NCI-H1694 (cell line): ENCODE measurements at regions not wholly inside any gene's neighbourhood (a gene's known extent, or its start where the extent isn't known, plus 50 kb on each side); places are given as distances from the start of the nearest gene placed in this dataset.
"Not testable (repeated sequence)": the region's sequence is repeated elsewhere in the genome, so short reads cannot be mapped to it uniquely, and the experiment has no call there.

Experiments
- DNase-seq: peaks from one replicate; lab custom pipeline; 2025; lab: John Stamatoyannopoulos, UW

DNA sequence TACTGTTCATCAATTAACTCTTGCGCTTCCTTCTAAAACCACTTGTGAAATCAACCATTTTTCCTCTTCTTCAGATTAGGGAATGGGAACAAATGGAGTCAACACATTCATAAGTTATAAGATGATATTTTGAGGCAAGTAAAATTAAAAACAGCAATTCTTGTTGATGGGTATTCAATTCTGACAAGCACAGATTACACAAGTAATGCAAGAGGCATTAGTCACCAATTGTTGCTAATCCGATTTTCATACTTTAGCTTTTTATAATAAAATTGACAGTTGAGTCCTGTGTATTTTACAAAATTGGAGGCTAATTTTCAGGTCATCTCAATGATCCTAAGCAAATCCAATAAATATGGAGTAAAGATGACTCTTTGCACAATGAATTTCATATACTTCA lies 918.4 kb upstream of the SOX9 start:
- no peak for DNase-seq

DNA sequence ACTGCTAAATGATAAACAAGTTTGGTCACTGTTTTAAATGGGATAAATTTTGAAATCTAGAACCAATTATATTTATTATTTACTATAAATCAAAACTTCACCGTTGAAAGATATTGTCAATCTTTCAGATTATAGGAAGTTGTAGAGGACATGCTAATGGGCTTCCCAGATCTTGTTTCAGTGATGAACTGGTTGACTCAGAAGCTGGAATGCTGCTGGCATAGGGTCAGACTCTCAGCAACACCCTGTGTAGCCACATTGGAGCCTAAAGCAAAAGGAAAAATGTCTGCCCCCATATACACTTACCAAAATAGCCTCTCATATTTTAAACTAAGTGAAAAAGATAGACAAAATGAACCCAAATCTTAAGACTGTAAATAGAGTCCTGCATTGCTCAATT lies 916.9 kb upstream of the SOX9 start:
- DNase-seq, result no peak

DNA sequence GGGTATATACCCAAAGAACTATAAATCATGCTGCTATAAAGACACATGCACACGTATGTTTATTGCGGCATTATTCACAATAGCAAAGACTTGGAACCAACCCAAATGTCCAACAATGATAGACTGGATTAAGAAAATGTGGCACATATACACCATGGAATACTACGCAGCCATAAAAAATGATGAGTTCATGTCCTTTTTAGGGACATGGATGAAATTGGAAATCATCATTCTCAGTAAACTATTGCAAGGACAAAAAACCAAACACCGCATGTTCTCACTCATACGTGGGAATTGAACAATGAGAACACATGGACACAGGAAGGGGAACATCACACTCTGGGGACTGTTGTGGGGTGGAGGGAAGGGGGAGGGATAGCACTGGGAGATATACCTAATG lies 914.9 kb upstream of the SOX9 start:
- not testable (repeated sequence) for DNase-seq

DNA sequence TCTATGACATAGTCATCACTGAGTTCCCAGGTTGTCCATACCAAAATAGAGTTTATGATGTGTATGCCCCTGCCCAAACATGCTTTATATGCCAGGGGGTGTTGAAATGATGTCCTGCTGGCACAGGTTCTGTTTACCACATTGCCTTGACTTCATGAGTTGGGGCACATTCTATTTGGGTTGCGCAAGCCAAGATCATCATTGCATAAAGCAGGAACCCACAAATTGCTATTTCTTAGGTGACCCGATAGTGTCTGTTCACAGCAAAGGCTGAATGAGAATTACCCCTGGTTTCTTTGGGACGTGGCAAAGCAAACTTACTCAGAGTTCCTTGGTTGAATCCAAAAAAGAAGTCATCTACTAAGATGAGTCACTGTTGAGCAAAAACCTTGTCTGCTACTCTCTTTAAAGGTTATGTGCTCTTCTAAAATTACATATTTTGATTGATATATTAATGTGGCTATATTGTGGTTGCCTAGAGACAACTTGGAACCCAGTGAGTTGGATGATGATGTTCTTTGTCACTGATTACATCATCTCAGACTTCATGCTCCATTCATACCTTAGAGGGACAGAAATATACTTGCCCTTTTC lies 912.6 kb upstream of the SOX9 start:
- DNase-seq, result no peak

DNA sequence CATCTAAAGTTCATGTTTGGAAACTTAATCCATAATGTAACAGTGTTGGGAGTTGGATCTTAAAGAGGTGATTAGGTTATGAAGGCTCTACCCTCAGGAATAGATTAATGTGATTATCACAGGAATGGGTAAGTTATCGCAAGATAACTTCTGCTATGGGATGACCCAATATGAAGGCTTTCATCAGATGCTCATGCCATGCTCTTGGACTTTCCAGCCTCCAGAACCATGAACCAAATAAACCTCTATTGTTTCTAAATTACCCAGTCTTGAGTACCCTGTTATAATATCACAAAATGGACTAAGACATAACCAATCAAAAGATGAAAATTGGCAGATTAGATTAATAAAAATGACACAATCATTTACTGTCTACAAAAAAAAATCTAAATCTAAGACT lies 906.9 kb upstream of the SOX9 start:
- DNase-seq, result no peak

DNA sequence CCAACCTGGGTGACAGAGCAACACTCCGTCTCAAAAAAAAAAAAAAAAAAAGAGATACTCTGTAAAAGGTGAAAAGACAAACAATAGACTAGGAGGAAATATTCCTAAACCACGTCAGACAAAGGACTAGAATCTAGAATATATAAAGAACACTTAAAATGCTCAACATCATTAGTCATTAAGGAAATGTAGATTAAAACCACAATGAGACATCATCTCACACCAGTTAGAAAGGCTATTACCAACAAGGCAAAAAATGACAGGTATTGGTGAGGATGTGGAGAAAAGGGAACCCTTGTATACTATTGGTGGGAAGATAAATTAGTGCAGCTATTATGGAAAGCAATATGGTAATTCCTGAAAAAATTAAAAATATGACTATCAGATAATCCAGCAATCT lies 903.1 kb upstream of the SOX9 start:
- no peak for DNase-seq

DNA sequence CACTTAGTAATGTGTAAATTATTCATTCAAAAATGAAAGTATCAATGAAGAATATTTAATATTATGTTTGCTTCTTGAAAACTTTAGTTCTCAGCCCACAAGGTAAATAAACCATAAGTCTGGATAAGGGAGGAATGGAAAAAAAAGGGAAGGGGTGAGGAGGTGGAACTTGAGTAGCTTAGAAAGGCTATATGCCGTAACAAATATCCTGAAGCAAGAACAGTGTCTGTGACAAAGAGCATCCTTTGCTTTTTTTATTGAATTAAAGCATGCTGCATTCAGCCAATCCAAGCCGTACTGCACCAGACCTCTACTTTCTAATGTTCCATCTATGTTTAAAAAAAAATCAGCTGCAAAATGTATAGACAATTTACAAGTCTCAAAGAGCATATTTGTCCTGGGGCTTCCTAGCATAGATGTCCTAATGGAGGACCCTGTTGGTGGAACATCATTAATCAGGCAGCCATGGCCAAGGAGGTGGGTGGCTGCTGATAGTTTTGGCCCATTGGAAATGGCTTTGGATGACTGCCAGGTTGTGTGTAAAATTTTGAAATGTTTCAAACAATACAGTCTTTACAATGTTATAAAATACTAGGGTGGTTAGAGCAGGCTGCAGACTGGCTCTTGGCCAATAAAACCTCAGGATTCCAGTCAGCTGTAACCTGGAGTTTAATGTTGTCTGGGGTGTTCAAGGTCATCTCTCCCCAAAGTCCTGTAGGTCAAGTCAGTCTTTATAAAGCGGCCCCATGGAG lies 895.8 kb upstream of the SOX9 start:
- DNase-seq, result no peak

DNA sequence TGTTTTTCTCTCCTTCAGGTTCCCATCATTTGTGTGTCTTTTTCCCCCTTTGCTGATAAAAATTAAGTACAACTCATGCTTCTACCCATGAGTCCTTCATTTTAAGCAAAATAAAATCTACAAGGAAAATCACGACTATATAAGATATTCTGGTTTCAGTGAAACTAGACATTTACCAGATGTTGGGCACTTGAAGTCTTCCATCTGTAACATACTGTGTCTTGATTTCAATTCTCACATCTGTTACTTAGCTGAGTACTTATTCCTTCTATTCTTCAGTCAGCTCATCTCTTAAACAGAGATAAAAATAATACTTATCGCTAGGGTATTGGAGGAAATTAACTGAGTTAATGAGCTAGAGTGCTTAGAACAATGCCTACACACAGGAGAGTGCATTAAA lies 893.0 kb upstream of the SOX9 start:
- no peak for DNase-seq

DNA sequence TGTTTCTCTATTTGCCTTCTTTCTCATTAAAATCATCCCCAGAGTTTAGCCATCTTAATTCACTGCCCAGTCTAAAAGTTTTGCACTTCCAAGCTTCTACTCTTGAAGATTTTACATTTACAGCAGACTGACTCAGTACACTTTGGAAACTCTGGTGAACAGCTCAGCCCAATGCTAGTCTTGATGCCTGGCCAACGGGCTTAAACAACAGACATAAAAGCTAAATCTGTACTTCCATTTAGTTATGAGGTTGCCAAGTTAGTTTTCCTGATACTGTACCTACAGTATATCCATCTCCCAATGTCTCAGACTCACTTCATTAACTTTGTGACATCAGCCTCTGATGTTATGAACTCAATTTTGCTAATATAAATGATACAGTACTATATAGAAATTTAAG lies 891.8 kb upstream of the SOX9 start:
- DNase-seq, result no peak

DNA sequence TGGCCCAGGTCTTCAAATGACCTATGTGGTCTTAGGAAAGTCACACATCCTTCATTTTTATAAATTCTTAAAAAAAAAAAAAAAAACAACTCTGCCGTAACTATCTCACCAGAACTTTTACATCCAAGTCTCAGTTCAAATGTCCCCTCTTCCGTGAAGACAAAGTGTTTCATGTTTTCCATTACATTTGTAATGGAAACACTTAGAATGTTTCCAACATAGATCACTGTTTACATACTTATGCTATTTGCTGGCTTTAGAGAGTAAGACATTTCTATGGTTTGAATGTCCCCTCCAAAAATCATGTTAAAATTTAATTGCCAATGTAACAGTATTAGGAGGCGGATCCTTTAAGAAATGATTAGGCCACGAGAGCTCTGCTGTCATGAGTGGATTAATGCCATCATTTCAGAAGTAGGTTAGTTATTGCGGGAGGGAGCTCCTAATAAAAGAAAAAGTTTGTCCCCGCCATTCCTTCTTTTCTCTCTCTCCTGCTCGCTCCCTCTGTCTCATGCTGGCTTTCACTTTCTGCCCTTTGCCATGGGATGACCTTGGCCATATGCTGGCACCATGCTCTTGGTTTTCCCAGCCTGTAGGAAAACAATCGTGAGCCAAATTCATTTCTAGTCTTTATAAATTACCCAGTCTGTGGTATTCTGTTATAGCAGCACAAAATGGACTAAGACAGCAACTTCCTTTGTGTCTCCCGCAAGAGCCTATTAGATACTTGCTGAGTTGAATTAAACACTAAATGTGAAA lies 887.8 kb upstream of the SOX9 start:
- no peak for DNase-seq

DNA sequence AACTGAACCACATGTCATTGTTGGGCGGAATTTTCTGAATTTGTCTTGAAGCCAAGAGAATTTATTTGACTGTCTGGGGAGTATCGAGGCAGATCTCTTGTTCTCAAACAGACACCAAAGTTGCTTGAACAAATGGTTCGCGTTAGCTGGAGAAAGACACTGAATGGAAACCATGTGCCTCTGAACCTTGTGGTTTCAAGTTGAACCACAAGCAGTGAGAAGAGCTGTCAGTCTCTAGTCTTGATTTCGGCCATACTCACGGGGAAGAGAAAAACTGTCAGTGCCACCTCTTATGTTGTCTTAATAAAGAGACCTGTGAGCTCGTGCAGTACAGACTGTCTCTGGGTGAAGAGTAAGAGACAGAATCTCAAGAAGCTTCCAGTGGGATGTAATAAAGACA lies 886.5 kb upstream of the SOX9 start:
- no peak for DNase-seq

DNA sequence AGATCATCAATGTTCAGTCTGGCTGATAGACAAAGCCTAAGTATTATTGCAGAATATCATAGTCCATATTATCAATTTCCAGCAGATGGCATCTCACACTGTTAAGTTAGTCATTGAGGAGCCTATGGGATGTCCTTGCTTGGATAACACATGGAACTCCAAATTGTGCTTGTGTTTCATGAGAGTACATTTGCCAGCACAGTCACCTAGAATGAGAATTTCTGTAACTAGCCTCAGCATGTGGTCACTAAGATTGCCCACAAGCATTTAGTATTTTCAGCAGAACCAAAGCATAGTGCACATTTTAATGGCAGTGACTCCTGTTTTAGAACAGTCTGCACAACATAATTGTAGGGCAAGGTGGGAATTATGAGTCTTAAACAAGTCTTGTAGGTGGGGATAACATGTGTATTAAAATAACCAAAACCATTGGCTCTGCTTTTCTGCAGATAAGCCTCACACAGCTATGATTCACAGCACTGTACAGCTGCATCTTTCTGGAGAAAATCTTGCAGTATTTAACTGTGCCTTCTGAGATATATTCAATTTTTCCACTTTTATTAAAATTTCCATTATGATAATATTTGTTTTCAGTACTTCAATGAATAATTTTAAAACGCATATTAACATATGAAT lies 882.8 kb upstream of the SOX9 start:
- DNase-seq, result peak; percentile 71

DNA sequence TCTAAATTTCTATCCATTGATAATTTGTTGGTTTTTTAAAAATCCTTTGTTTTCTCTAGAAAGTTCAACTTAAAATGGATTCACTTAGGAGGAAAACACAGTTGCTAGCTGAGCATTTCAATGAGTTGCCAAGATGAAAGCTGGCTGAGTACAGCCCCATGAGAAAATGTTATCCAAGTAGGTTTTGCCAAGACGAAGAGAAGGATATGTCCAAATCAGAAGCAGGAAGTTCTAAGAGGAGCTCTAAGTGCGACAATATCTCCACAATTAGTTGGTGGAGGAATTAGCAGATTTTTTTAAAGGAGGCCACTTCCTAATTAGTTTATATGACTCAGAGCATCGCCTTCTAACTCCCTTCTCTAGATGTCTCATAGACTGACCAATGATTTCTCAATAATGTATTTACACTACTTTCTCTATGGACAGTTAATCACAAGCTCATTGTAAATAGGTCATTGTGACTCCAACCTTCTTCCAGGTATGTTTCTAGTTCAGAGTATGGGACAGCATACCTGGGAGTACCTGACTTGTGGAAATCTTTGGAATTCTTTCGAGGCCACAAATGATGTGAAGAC lies 873.3 kb upstream of the SOX9 start:
- DNase-seq, result no peak

DNA sequence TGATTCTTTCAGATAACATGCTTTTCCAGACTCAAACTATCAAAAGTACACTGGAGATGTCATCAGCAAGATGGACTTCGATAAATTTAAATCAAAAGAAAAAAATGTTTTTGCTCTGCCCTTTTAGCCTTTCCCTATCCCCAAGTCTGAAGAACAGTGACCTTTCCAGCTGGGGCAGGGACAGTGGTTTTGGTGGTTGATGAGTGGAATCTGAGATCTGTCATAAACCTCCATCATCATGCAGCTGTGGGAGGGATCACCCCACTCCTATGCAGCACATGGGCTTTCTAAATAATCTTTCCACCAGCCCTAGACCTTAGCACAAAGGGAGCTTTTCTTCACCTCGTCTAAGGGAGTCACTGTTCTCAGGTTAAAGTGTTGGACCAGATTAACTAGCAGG lies 869.5 kb upstream of the SOX9 start:
- no peak for DNase-seq

DNA sequence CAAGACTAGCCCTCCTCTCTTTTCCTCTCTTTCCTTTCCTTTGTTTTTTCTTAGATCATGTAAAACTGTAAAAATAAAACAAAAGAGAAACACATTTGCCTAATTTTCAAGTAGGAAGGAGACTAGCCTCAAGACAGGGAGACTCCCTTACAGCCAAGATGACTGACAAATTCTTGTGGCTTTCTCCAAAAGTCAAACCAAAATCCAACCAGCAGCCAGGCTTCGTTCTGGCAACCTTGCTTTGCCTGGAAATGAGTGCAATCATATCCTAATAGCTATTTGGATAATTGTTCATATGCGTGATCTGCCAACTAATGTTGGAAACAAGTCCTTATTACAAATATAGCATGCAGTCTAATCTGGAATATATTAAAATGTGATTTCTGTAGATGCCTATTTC lies 868.9 kb upstream of the SOX9 start:
- DNase-seq, result no peak

DNA sequence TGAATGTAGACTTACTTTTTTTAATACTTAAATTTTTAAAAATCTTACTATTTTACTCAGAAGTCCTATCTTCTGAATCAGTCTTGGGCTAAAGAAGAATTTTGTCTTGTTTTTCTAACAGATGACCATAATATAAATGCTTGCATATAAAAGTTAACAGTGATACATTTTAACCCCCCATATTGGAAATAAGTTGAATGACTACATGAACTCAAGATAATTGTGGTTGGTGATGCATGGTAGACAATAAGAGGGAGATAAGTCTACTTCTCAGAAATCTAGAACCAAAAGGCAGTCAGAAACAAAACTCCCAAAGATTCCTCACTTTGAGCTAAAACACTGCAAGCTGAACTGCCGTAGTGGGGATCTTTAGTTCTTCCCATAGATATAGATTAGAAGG lies 868.4 kb upstream of the SOX9 start:
- no peak for DNase-seq

DNA sequence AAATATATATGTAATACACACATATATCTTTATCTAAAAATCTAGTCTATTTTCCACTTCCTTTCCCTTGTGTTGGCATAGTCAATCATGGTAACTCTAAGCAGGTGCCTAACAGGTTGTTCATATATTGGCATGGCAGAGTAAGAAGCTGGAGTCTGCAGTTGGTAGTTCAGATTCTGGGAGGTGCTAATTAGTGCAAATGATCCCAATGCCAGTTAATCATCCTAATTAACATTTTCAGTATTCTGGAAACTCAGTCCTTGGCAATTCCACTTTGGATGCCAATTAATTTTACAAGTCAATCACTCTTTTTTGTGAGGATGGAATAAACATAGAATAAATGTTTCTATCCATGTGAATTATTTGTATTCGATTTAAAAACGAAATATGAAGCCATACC lies 863.7 kb upstream of the SOX9 start:
- no peak for DNase-seq

DNA sequence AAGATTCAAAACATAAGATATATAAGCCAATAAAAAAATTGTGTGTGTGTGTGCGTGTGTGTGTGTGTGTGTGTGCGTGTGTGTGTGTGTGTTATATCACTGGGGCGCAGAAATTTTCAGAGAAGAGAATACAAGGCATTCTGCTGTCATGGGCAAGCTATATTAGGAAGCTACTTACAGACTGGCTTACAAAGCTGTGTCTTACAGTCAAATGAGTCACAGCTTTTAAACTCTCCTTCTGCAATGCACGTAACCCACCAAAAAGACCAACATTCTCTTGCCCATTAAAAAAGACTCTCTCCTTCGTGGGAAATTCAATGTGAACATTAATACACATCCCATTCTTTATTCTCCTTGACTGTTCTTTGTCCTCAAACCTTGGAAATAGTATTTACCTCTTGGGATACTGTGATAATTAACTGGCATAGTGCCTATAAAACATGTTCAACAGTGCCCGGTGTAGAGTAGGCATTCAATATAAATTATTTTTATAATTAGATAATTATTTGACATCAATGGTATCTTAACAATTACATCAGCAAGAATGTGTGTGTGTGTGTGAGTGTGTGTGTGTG lies 860.4 kb upstream of the SOX9 start:
- no peak for DNase-seq

DNA sequence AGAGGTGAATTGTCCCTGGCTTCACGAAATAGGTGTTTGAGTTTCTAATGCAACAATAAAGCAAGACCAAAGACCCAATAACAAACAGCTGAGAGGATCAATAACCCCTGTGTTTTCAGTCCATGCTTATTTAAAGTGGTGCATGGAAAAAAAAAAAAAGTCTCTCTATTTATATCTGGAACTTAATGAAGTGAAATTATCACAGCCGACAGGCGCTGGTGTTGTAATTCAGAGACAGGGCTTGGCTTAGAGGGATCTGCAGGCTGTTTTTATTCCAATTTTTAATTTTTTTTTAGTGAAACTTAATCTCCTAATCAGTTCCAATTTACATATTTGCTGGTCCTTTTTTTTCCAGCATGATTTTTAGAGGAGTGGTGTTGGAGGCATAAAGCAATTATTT lies 858.2 kb upstream of the SOX9 start:
- DNase-seq, result no peak

DNA sequence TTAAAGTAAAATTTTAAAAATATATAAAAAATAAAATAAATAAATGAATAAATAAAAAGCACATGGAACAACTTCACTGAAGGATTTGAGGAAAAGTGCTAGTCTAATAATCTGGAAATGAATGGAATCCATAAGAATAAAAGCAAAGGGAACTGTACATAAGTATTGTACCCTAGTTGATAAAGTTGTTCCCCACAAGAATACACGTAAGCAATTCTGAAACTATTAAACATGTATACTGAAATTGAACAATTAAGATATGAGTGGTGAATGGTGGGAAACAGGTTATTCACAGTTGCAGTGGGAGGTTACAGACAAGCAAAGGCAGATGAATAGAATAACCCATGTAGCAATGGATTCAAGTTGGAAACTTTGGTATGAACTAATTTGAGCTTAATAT lies 853.2 kb upstream of the SOX9 start:
- DNase-seq, result no peak

DNA sequence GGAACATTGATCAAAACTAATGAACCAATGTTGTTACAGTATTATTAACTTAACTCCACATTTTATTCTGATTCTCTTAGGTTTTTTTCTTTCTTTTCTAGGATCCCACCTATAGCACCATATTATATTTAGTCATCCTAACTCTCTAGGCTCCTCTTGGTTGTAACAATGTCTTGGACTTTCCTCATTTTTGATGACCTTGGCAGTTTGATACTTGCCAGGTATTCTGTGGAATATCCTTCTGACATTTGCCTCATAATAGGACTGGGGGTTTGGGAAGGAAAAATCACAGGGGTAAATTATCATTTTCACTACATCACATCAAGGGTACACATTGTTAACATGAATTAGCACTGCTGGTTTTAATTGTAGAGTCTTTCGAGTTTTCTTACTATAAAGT lies 851.6 kb upstream of the SOX9 start:
- DNase-seq, result no peak

DNA sequence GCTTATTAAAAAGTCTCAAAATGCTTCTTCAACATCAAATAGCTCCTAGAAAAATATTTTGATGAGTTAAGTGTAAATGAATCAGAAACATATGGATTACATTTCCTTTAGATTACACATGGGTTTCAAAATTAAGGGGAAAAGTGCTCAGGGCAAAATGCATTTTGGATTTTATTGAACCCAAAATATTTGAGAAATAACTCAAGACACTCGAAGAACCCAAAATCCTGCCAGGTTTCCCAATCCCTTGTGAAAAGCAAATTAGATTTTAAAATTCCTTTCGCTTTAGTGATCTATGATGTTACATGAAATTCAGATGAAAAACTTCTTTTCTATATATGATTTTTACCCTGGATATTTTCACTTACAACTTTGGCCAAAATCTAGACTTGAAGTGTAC lies 847.4 kb upstream of the SOX9 start:
- DNase-seq, result no peak
